ENCODE measurements at regions not wholly inside any gene's neighbourhood (a gene's known extent, or its start where the extent isn't known, plus 50 kb on each side); places are given as distances from the start of the nearest gene placed in this dataset.

DNA sequence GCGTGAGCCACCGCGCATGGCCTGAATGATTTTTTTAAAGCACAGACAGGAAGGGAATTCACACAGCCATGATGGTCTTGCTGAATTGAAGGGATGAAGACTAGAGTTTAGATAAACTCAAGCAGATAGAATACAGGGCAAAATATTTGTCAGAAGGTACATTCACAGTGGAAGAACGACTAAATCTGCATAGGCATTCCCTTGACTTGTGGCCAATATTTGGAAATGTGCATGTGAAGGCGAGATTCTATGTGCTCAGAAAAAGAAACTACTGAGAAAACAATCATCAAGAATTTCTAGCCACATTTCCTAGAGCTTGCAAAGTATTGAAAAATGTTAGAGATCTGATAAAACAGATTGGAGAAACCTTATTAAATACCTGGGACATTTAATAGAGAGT is 1166.2 kb downstream of the DNAJB9 start:
- Mint-ChIP-seq H3K4me3 (no peak overlapping the region), H3K4me1 (peaks cover 3% of the 10 kb centered on the region), H3K27me3 (ENCODE audit: insufficient read depth, low read depth) (peaks cover 2% of the 10 kb centered on the region), H3K9me3 (no peaks in the 10 kb centered on the region), H3K36me3 (no peaks in the 10 kb centered on the region), H3K27ac (no peak overlapping the region)
- Histone ChIP-seq H3K4me2 (no peak overlapping the region), H3K4me3 (no peak overlapping the region), H3K27ac (no peak overlapping the region), H3K27me3 (no peaks in the 10 kb centered on the region), H3K4me1 (peaks cover 11% of the 10 kb centered on the region), H3K36me3 (no peaks in the 10 kb centered on the region), H3K9ac (no peak overlapping the region), H2AFZ (replicated peaks) (no peak overlapping the region), H3K79me2 (ENCODE audit: low read depth) (no peaks in the 10 kb centered on the region), H4K20me1 (ENCODE audit: low read depth) (no peaks in the 10 kb centered on the region), H3K9me3 (ENCODE audit: low read depth) (no peaks in the 10 kb centered on the region), H3F3A (ENCODE audit: low read depth) (no peaks in the 10 kb centered on the region)
- TF ChIP-seq EZH2phosphoT487 (IDR thresholded peaks at IDR 0.05) = no peak
- TF ChIP-seq EZH2 (IDR thresholded peaks at IDR 0.05) = no peak
- TF ChIP-seq, protein P1, sequence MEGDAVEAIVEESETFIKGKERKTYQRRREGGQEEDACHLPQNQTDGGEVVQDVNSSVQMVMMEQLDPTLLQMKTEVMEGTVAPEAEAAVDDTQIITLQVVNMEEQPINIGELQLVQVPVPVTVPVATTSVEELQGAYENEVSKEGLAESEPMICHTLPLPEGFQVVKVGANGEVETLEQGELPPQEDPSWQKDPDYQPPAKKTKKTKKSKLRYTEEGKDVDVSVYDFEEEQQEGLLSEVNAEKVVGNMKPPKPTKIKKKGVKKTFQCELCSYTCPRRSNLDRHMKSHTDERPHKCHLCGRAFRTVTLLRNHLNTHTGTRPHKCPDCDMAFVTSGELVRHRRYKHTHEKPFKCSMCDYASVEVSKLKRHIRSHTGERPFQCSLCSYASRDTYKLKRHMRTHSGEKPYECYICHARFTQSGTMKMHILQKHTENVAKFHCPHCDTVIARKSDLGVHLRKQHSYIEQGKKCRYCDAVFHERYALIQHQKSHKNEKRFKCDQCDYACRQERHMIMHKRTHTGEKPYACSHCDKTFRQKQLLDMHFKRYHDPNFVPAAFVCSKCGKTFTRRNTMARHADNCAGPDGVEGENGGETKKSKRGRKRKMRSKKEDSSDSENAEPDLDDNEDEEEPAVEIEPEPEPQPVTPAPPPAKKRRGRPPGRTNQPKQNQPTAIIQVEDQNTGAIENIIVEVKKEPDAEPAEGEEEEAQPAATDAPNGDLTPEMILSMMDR (IDR thresholded peaks at IDR 0.05) = no peak
- DNase-seq (ENCODE audit: low spot score) = no peak

DNA sequence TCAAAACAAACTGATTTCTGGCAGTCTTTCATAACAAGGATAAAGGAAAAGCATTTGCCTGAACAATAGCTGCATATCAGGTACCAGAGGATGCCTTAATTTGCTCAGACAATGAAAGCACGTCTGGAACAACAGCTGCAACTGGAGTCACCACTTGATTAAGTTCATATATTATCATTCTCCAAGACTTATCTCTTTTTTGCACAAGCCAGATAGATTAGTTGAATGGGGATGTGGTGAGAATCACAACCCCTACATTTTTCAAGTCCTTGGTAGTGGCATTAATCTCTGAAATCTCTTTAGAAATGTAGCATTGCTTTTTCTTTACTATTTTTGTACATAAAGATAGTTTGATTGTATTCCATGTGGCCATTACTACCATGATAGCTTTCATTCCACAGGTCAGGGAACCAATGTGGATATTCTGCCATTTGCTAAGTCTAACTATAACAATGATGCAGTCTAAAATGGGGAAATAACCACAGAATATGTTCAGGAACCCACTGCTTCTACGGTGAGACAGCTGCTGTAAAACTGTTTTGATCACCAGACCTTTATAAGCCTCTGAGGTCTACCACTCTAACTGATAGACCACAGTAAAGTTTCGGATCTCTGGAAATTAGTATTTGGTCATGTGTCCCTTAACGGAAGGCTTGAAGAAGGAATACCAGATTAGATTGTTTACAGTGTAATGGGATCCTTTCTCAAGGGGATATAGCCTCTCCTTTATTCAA is 1176.2 kb downstream of the DNAJB9 start:
- Histone ChIP-seq H4K20me1 (ENCODE audit: low read depth) (no peaks in the 10 kb centered on the region), H3K9me3 (ENCODE audit: low read depth) (no peaks in the 10 kb centered on the region), H3K4me1 (no peaks in the 10 kb centered on the region), H3F3A (ENCODE audit: low read depth) (no peaks in the 10 kb centered on the region), H3K4me2 (no peak overlapping the region), H3K9ac (no peak overlapping the region), H3K79me2 (ENCODE audit: low read depth) (no peaks in the 10 kb centered on the region), H3K27me3 (no peaks in the 10 kb centered on the region), H3K36me3 (no peaks in the 10 kb centered on the region), H3K27ac (no peak overlapping the region), H2AFZ (replicated peaks) (no peak overlapping the region), H3K4me3 (no peak overlapping the region)
- H3K9me3 Mint-ChIP-seq = no peaks in the 10 kb centered on the region
- no peaks in the 10 kb centered on the region for H3K27me3 Mint-ChIP-seq (ENCODE audit: insufficient read depth, low read depth)
- H3K4me3 Mint-ChIP-seq = no peak overlapping the region
- H3K36me3 Mint-ChIP-seq = no peaks in the 10 kb centered on the region
- TF ChIP-seq, protein P1 (IDR thresholded peaks at IDR 0.05) = no peak
- TF ChIP-seq EZH2phosphoT487 (IDR thresholded peaks at IDR 0.05) = no peak
- TF ChIP-seq EZH2 (IDR thresholded peaks at IDR 0.05) = no peak
- no peak overlapping the region for H3K27ac Mint-ChIP-seq
- DNase-seq (ENCODE audit: low spot score) = no peak
- no peaks in the 10 kb centered on the region for H3K4me1 Mint-ChIP-seq

DNA sequence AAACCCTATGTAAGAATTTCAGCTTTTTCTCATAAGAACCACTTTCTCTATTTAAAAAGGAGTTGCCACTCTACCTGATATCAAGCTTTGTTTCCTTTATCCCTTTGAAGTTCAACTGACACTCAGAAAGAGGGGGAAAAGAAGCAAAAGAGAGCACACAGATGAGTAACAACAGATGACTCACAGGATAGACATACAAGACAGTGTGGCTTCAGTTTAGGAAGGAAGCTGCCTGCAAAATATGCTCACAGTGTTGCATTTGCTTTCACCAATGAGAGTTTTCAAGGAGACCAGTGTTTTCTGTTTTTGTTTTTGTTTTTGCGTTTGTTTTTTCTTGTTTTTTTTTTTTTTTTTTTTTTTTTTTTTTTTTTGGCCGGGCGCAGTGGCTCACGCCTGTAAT is 1181.6 kb downstream of the DNAJB9 start:
- Histone ChIP-seq H3K27ac (no peak overlapping the region), H3K4me3 (no peak overlapping the region), H3K4me2 (no peak overlapping the region), H3K9me3 (ENCODE audit: low read depth) (no peaks in the 10 kb centered on the region), H4K20me1 (ENCODE audit: low read depth) (no peaks in the 10 kb centered on the region), H3K36me3 (no peaks in the 10 kb centered on the region), H3K4me1 (no peaks in the 10 kb centered on the region), H3K9ac (no peak overlapping the region), H3K79me2 (ENCODE audit: low read depth) (no peaks in the 10 kb centered on the region), H2AFZ (replicated peaks) (no peak overlapping the region), H3F3A (ENCODE audit: low read depth) (no peaks in the 10 kb centered on the region), H3K27me3 (no peaks in the 10 kb centered on the region)
- TF ChIP-seq, protein P1 (IDR thresholded peaks at IDR 0.05) = no peak
- no peak for TF ChIP-seq EZH2 (IDR thresholded peaks at IDR 0.05)
- no peak for TF ChIP-seq EZH2phosphoT487 (IDR thresholded peaks at IDR 0.05)
- Mint-ChIP-seq H3K4me3 (no peak overlapping the region), H3K36me3 (no peaks in the 10 kb centered on the region), H3K4me1 (no peaks in the 10 kb centered on the region), H3K27me3 (ENCODE audit: insufficient read depth, low read depth) (no peaks in the 10 kb centered on the region), H3K9me3 (no peaks in the 10 kb centered on the region), H3K27ac (no peak overlapping the region)
- DNase-seq (ENCODE audit: low spot score) = no peak

All from neural progenitor cell (in vitro differentiated cells).